ENCODE measurements at regions not wholly inside any gene's neighbourhood (a gene's known extent, or its start where the extent isn't known, plus 50 kb on each side); places are given as distances from the start of the nearest gene placed in this dataset.

- TF ChIP-seq CTCF (IDR thresholded peaks at IDR 0.05) (no peak), POLR2A (IDR thresholded peaks at IDR 0.05; ENCODE audit: low read depth) (no peak), EP300 (IDR thresholded peaks at IDR 0.05) (no peak)
These were observed 617.3 kb upstream of the ID2 start for GRCh38 chr2:8064603-8065002.

All from esophagus muscularis mucosa (tissue), 4 donors.